ENCODE measurements at regions not wholly inside any gene's neighbourhood (a gene's known extent, or its start where the extent isn't known, plus 50 kb on each side); places are given as distances from the start of the nearest gene placed in this dataset.

- no peak overlapping the region for H3K4me2 ChIP-seq (replicated peaks; ENCODE audit: low read depth, low read length, poor library complexity, severe bottlenecking)
- Mint-ChIP-seq H3K4me3 (no peak overlapping the region), H3K27ac (no peak overlapping the region), H3K9me3 (ENCODE audit: insufficient read depth) (no peaks in the 10 kb centered on the region), H3K27me3 (peaks cover 15% of the 10 kb centered on the region), H3K4me1 (no peaks in the 10 kb centered on the region)
- H3K9me3 ChIP-seq (ENCODE audit: control extremely low read depth in 1 of 3, control insufficient read depth in 2 of 3, insufficient read depth in 1 of 3, low read length in 2 of 3): peaks cover 0 to 7% (median 0%) of the 10 kb centered on the region in 3 donors
- ATAC-seq (ENCODE audit: low read depth) (no peak), DNase-seq (no peak)
- H4K20me1 ChIP-seq (ENCODE audit: control insufficient read depth, insufficient read depth, low read length, poor library complexity, severe bottlenecking): no peaks in the 10 kb centered on the region
- ChIA-PET POLR2A (no interaction called here), CTCF (interaction anchor here (1.0 kb wide), 1 partner anchor 23 kb away, joined by 4 read pairs; no protein-coding TSS in a partner anchor)
- no peak overlapping the region for H3K9ac ChIP-seq (ENCODE audit: low read length)
- H2AFZ ChIP-seq (ENCODE audit: insufficient read depth, low read depth, low read length, poor library complexity, severe bottlenecking): no peak overlapping the region
- TF ChIP-seq CTCF (IDR thresholded peaks at IDR 0.05) (no peak), EZH2 (IDR thresholded peaks at IDR 0.05; ENCODE audit: borderline replicate concordance, insufficient read depth, low read depth, low read length, poor library complexity, severe bottlenecking) (no peak)
- WGBS (ENCODE audit: insufficient coverage): 95% methylated on average over 5 of the region's 5 CpGs
- peaks cover 0 to 6% (median 0%) of the 10 kb centered on the region in 4 experiments for H3K27me3 ChIP-seq (replicated peaks in 1 of 4; ENCODE audit: control extremely low read depth in 1 of 4, control insufficient read depth in 3 of 4, insufficient read depth in 4 of 4, low read length in 3 of 4)
- H3K4me1 ChIP-seq (ENCODE audit: control insufficient read depth in 2 of 2, insufficient read depth in 2 of 2, low read length in 2 of 2): no peaks in the 10 kb centered on the region
- no peaks in the 10 kb centered on the region for H3K36me3 ChIP-seq (replicated peaks in 1 of 2; ENCODE audit: control extremely low read depth in 1 of 2, control insufficient read depth in 1 of 2, extremely low read depth in 1 of 2, insufficient read depth in 2 of 2, low read length in 1 of 2)
- intact Hi-C loops (cut with micrococcal nuclease): no loop called here
- H3K79me2 ChIP-seq (ENCODE audit: control insufficient read depth, insufficient read depth, low read length): no peaks in the 10 kb centered on the region
- no peak overlapping the region for H3K4me3 ChIP-seq (ENCODE audit: control extremely low read depth in 1 of 5, extremely low read depth in 1 of 5, insufficient read depth in 1 of 5, low read depth in 2 of 5, low read length in 4 of 5)
- H3K27ac ChIP-seq (ENCODE audit: low read length in 2 of 2): no peak overlapping the region
Observed at GRCh38 chr14:22203036-22203435, 386.0 kb downstream of the DAD1 start.

- H3K4me1 ChIP-seq (ENCODE audit: control insufficient read depth in 2 of 2, insufficient read depth in 2 of 2, low read length in 2 of 2): no peaks in the 10 kb centered on the region
- no peaks in the 10 kb centered on the region for H4K20me1 ChIP-seq (ENCODE audit: control insufficient read depth, insufficient read depth, low read length, poor library complexity, severe bottlenecking)
- H3K27ac ChIP-seq (ENCODE audit: low read length in 2 of 2): no peak overlapping the region
- Mint-ChIP-seq H3K4me3 (no peak overlapping the region), H3K4me1 (no peaks in the 10 kb centered on the region), H3K27ac (no peak overlapping the region), H3K27me3 (peaks cover 18% of the 10 kb centered on the region), H3K9me3 (ENCODE audit: insufficient read depth) (peaks cover 5% of the 10 kb centered on the region)
- H3K9ac ChIP-seq (ENCODE audit: low read length): no peak overlapping the region
- WGBS (ENCODE audit: insufficient coverage): no CpG with 5 or more reads among the region's 2 CpGs
- ChIA-PET POLR2A (no interaction called here), CTCF (interaction anchor here (0.6 to 1.8 kb wide), 4 partner anchors 24 to 511 kb away, joined by 3 to 4 read pairs (median 4); no protein-coding TSS in a partner anchor)
- no peaks in the 10 kb centered on the region for H3K36me3 ChIP-seq (replicated peaks in 1 of 2; ENCODE audit: control extremely low read depth in 1 of 2, control insufficient read depth in 1 of 2, extremely low read depth in 1 of 2, insufficient read depth in 2 of 2, low read length in 1 of 2)
- intact Hi-C loops (cut with micrococcal nuclease): no loop called here
- no peak overlapping the region for H2AFZ ChIP-seq (ENCODE audit: insufficient read depth, low read depth, low read length, poor library complexity, severe bottlenecking)
- H3K9me3 ChIP-seq (ENCODE audit: control extremely low read depth in 1 of 3, control insufficient read depth in 2 of 3, insufficient read depth in 1 of 3, low read length in 2 of 3): peaks cover 0 to 7% (median 0%) of the 10 kb centered on the region in 3 donors
- H3K4me2 ChIP-seq (replicated peaks; ENCODE audit: low read depth, low read length, poor library complexity, severe bottlenecking): no peak overlapping the region
- ATAC-seq (ENCODE audit: low read depth) (no peak), DNase-seq (no peak)
- no peak for TF ChIP-seq CTCF (IDR thresholded peaks at IDR 0.05)
- no peak for TF ChIP-seq EZH2 (IDR thresholded peaks at IDR 0.05; ENCODE audit: borderline replicate concordance, insufficient read depth, low read depth, low read length, poor library complexity, severe bottlenecking)
- no peaks in the 10 kb centered on the region for H3K79me2 ChIP-seq (ENCODE audit: control insufficient read depth, insufficient read depth, low read length)
- no peak overlapping the region for H3K4me3 ChIP-seq (ENCODE audit: control extremely low read depth in 1 of 5, extremely low read depth in 1 of 5, insufficient read depth in 1 of 5, low read depth in 2 of 5, low read length in 4 of 5)
- peaks cover 0 to 2% (median 0%) of the 10 kb centered on the region in 4 experiments for H3K27me3 ChIP-seq (replicated peaks in 1 of 4; ENCODE audit: control extremely low read depth in 1 of 4, control insufficient read depth in 3 of 4, insufficient read depth in 4 of 4, low read length in 3 of 4)
Observed at GRCh38 chr14:22202313-22202712, 386.7 kb downstream of the DAD1 start.
